Fibroblast of lung (primary cell): ENCODE measurements at regions not wholly inside any gene's neighbourhood (a gene's known extent, or its start where the extent isn't known, plus 50 kb on each side); places are given as distances from the start of the nearest gene placed in this dataset.
"Not testable (repeated sequence)": the region's sequence is repeated elsewhere in the genome, so short reads cannot be mapped to it uniquely, and the experiment has no call there.

ENCODE experiments used
- DNase-seq, 2 donors: peaks; one replicate each; pipeline versions ENCODE4 v3.0.0 to v3.0.0-alpha.2; 2010; ENCODE audit warnings: low read depth in 2 of 2
- H2AFZ ChIP-seq: 2 replicates; pipeline ENCODE4 v1.5.1; 2012; ENCODE audit warnings: low read length, control low read depth, inconsistent platforms
- H3K27ac ChIP-seq: 2 replicates; pipeline ENCODE4 v1.5.1; 2011; ENCODE audit warnings: low read length, control low read depth; ENCODE audit not compliant: insufficient read depth
- H3K27me3 ChIP-seq: 2 replicates; pipeline ENCODE4 v1.5.1; 2011; ENCODE audit warnings: mild to moderate bottlenecking, low read length; ENCODE audit not compliant: control insufficient read depth, insufficient read depth
- H3K36me3 ChIP-seq: 2 replicates; pipeline ENCODE4 v1.5.1; 2011; ENCODE audit warnings: low read length; ENCODE audit not compliant: control insufficient read depth, insufficient read depth
- H3K4me1 ChIP-seq: 2 replicates; pipeline ENCODE4 v1.5.1; 2011; ENCODE audit warnings: low read length; ENCODE audit not compliant: control insufficient read depth, insufficient read depth; ENCODE audit errors: extremely low read depth
- H3K4me2 ChIP-seq: 2 replicates; pipeline ENCODE4 v1.5.1; 2011; ENCODE audit warnings: low read length, control low read depth; ENCODE audit not compliant: insufficient read depth; ENCODE audit errors: extremely low read depth
- H3K4me3 ChIP-seq, 4 experiments: fragments of 200-600 bp in 1 of 4; sonication (generic) in 1 of 4; replicated peaks in 1 of 4; 2 replicates each; pipeline ENCODE4 v1.5.1; 2011 to 2016; ENCODE audit warnings: low read length in 4 of 4, low read depth in 3 of 4, mild to moderate bottlenecking in 3 of 4, control low read depth in 2 of 4, inconsistent platforms in 1 of 4, mixed read lengths in 1 of 4; ENCODE audit not compliant: insufficient read depth in 1 of 4; ENCODE audit errors: control extremely low read depth in 1 of 4
- H3K79me2 ChIP-seq: 2 replicates; pipeline ENCODE4 v1.5.1; 2012; ENCODE audit warnings: mild to moderate bottlenecking, low read length, inconsistent platforms; ENCODE audit not compliant: control insufficient read depth, insufficient read depth
- H3K9ac ChIP-seq: 2 replicates; pipeline ENCODE4 v1.5.1; 2011; ENCODE audit warnings: mild to moderate bottlenecking, low read length, control low read depth; ENCODE audit not compliant: insufficient read depth
- H3K9me3 ChIP-seq: 2 replicates; pipeline ENCODE4 v1.5.1; 2012; ENCODE audit warnings: low read depth, low read length; ENCODE audit not compliant: control insufficient read depth, insufficient read depth
- H4K20me1 ChIP-seq: 2 replicates; pipeline ENCODE4 v1.5.1; 2011; ENCODE audit warnings: low read length; ENCODE audit not compliant: control insufficient read depth, insufficient read depth; ENCODE audit errors: extremely low read depth
- CTCF ChIP-seq, 2 donors: IDR thresholded peaks in 1 of 2; conservative IDR thresholded peaks in 1 of 2; 1 replicate in 1 of 2; 2 replicates in 1 of 2; pipeline ENCODE4 v1.5.1; 2011 to 2012; ENCODE audit warnings: low read length in 2 of 2, control low read depth in 1 of 2, inconsistent platforms in 1 of 2, low read depth in 1 of 2, mild to moderate bottlenecking in 1 of 2
- EZH2 ChIP-seq: IDR thresholded peaks from 2 replicates; pipeline ENCODE4 v1.5.1; 2012; ENCODE audit warnings: low read length, control low read depth, mild to moderate bottlenecking; ENCODE audit errors: missing control alignments

- H3K79me2 ChIP-seq: no peaks in the 10 kb centered on the region
- no peaks in the 10 kb centered on the region for H3K36me3 ChIP-seq
- H3K27ac ChIP-seq: no peak overlapping the region
- peaks cover 9% of the 10 kb centered on the region for H3K27me3 ChIP-seq
- no peaks in the 10 kb centered on the region for H4K20me1 ChIP-seq
- no peak overlapping the region for H3K4me3 ChIP-seq
- H2AFZ ChIP-seq: no peak overlapping the region
- H3K4me2 ChIP-seq: no peak overlapping the region
- TF ChIP-seq CTCF (conservative IDR thresholded peaks at IDR 0.05 in 1 of 2, IDR thresholded peaks at IDR 0.05 in 1 of 2; ENCODE audit: low read depth in 1 of 2, low read length in 2 of 2) (no peak), EZH2 (no peak)
- peaks cover under 1% of the 10 kb centered on the region for H3K4me1 ChIP-seq
- DNase-seq: no peak
- no peaks in the 10 kb centered on the region for H3K9me3 ChIP-seq
- H3K9ac ChIP-seq: no peak overlapping the region
Observed at GRCh38 chr17:36845916-36846315, 91.4 kb upstream of the LHX1 start.

- DNase-seq: no peak
- Histone ChIP-seq H3K4me1 (peaks cover 2% of the 10 kb centered on the region), H3K36me3 (no peaks in the 10 kb centered on the region), H4K20me1 (no peaks in the 10 kb centered on the region), H2AFZ (no peak overlapping the region), H3K9ac (no peak overlapping the region), H3K9me3 (no peaks in the 10 kb centered on the region), H3K27ac (no peak overlapping the region), H3K4me3 (no peak overlapping the region), H3K79me2 (no peaks in the 10 kb centered on the region), H3K27me3 (peaks cover 9% of the 10 kb centered on the region), H3K4me2 (no peak overlapping the region)
- TF ChIP-seq CTCF (conservative IDR thresholded peaks at IDR 0.05 in 1 of 2, IDR thresholded peaks at IDR 0.05 in 1 of 2; ENCODE audit: low read depth in 1 of 2, low read length in 2 of 2): no peak
- TF ChIP-seq EZH2: no peak
Observed at GRCh38 chr17:36846410-36847292, 90.6 kb upstream of the LHX1 start.

GRCh38 chr17:36848008-36848902 is 89.0 kb upstream of the LHX1 start:
- no peaks in the 10 kb centered on the region for H3K9me3 ChIP-seq
- no peak overlapping the region for H2AFZ ChIP-seq

GRCh38 chr17:36849020-36849419 is 88.3 kb upstream of the LHX1 start:
- H4K20me1 ChIP-seq, H3K27ac ChIP-seq, DNase-seq, H2AFZ ChIP-seq, H3K4me1 ChIP-seq, H3K79me2 ChIP-seq, H3K4me2 ChIP-seq, H3K36me3 ChIP-seq, H3K9ac ChIP-seq, H3K4me3 ChIP-seq, H3K27me3 ChIP-seq, H3K9me3 ChIP-seq: not testable (repeated sequence)

More at GRCh38 chr17:36848008-36848902, 89.0 kb upstream of the LHX1 start:
- H3K36me3 ChIP-seq: no peaks in the 10 kb centered on the region
- no peaks in the 10 kb centered on the region for H3K79me2 ChIP-seq
- H4K20me1 ChIP-seq: no peaks in the 10 kb centered on the region
- DNase-seq: no peak
- H3K4me2 ChIP-seq: no peak overlapping the region
- H3K4me1 ChIP-seq: peaks cover 2% of the 10 kb centered on the region
- H3K9ac ChIP-seq: no peak overlapping the region
- TF ChIP-seq EZH2: no peak
- TF ChIP-seq CTCF (conservative IDR thresholded peaks at IDR 0.05 in 1 of 2, IDR thresholded peaks at IDR 0.05 in 1 of 2; ENCODE audit: low read depth in 1 of 2, low read length in 2 of 2): no peak
- H3K27ac ChIP-seq: no peak overlapping the region
- peaks cover 2% of the 10 kb centered on the region for H3K27me3 ChIP-seq
- H3K4me3 ChIP-seq: no peak overlapping the region
